ENCODE measurements at regions not wholly inside any gene's neighbourhood (a gene's known extent, or its start where the extent isn't known, plus 50 kb on each side); places are given as distances from the start of the nearest gene placed in this dataset.

DNA sequence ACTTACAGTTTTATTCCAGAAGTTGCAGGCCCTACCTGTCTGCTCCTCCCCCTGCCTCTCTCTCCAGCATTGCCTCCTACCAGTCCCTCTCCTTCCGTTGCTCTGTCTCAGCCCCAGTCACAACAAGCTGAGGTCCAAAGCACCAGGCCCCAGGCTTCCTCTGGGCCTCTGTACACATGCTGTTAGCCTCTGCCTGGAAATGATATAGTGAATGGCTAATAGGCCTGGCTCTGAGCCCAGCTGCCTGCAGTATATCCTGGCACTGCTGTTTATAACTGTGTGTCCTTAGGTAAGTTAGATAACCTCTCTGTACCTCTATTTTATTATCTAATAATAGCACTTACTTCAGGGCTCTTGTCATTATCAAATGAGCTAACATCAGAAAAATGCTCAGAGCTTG is 114.9 kb upstream of the PWP1 start:
- TF ChIP-seq, protein P1, sequence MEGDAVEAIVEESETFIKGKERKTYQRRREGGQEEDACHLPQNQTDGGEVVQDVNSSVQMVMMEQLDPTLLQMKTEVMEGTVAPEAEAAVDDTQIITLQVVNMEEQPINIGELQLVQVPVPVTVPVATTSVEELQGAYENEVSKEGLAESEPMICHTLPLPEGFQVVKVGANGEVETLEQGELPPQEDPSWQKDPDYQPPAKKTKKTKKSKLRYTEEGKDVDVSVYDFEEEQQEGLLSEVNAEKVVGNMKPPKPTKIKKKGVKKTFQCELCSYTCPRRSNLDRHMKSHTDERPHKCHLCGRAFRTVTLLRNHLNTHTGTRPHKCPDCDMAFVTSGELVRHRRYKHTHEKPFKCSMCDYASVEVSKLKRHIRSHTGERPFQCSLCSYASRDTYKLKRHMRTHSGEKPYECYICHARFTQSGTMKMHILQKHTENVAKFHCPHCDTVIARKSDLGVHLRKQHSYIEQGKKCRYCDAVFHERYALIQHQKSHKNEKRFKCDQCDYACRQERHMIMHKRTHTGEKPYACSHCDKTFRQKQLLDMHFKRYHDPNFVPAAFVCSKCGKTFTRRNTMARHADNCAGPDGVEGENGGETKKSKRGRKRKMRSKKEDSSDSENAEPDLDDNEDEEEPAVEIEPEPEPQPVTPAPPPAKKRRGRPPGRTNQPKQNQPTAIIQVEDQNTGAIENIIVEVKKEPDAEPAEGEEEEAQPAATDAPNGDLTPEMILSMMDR (conservative IDR thresholded peaks at IDR 0.05; ENCODE audit: low read depth, low read length) = no peak
- no peak for TF ChIP-seq EZH2 (IDR thresholded peaks at IDR 0.05; ENCODE audit: borderline replicate concordance, low read depth, low read length, poor library complexity, severe bottlenecking)
